Liver (tissue), 8 donors: ENCODE measurements at regions not wholly inside any gene's neighbourhood (a gene's known extent, or its start where the extent isn't known, plus 50 kb on each side); places are given as distances from the start of the nearest gene placed in this dataset.

Source experiments
- DNase-seq: peaks from one replicate; pipeline ENCODE4 v3.0.0-alpha.2; 2017; ENCODE audit warnings: low spot score
- H3K27ac ChIP-seq, 2 donors: one replicate each; pipeline ENCODE4 v1.7.0; 2013; ENCODE audit warnings: inconsistent platforms in 2 of 2, low read length in 2 of 2, control low read depth in 1 of 2, low read depth in 1 of 2, mild to moderate bottlenecking in 1 of 2
- H3K27me3 ChIP-seq, 4 donors: one replicate each; pipeline versions ENCODE4 v1.6.1 to v1.7.0; 2013; ENCODE audit warnings: low read length in 3 of 4, inconsistent platforms in 1 of 4, mild to moderate bottlenecking in 1 of 4, moderate library complexity in 1 of 4; ENCODE audit not compliant: control insufficient read depth in 4 of 4, insufficient read depth in 4 of 4
- H3K36me3 ChIP-seq, 4 donors: one replicate each; pipeline versions ENCODE4 v1.6.1 to v1.7.0; 2013; ENCODE audit warnings: low read length in 3 of 4, mild to moderate bottlenecking in 3 of 4, low read depth in 1 of 4, moderate library complexity in 1 of 4; ENCODE audit not compliant: control insufficient read depth in 4 of 4, insufficient read depth in 3 of 4
- H3K4me1 ChIP-seq, 4 donors: one replicate each; pipeline versions ENCODE4 v1.6.1 to v1.7.0; 2013; ENCODE audit warnings: low read length in 3 of 4, mild to moderate bottlenecking in 3 of 4, moderate library complexity in 1 of 4; ENCODE audit not compliant: control insufficient read depth in 4 of 4, insufficient read depth in 4 of 4
- H3K4me3 ChIP-seq, 3 donors: one replicate each; pipeline versions ENCODE4 v1.6.1 to v1.7.0; 2013; ENCODE audit warnings: low read length in 3 of 3, control low read depth in 1 of 3, low read depth in 1 of 3, mild to moderate bottlenecking in 1 of 3
- H3K9ac ChIP-seq, 2 donors: one replicate each; pipeline ENCODE4 v1.7.0; 2013; ENCODE audit warnings: low read length in 2 of 2, mild to moderate bottlenecking in 2 of 2, moderate library complexity in 2 of 2, control low read depth in 1 of 2, low read depth in 1 of 2
- H3K9me3 ChIP-seq, 4 donors: one replicate each; pipeline versions ENCODE4 v1.6.1 to v1.7.0; 2013; ENCODE audit warnings: low read length in 3 of 4; ENCODE audit not compliant: control insufficient read depth in 4 of 4
- ATF3 ChIP-seq: IDR thresholded peaks from 2 replicates; pipeline ENCODE4 v1.6.1; 2016; ENCODE audit warnings: antibody characterized with exemption
- CTCF ChIP-seq: fragments of 150-350 bp; IDR thresholded peaks from 2 replicates; pipeline ENCODE4 v1.5.1; 2017; ENCODE audit warnings: improper control_type of control experiment, low read depth, low read length; ENCODE audit not compliant: missing input control
- EGR1 ChIP-seq, 2 donors: IDR thresholded peaks; 2 replicates each; pipeline ENCODE4 v1.6.1; 2016 to 2018; ENCODE audit warnings: antibody characterized with exemption in 2 of 2, low read depth in 2 of 2
- FOXA1 ChIP-seq: IDR thresholded peaks from 2 replicates; pipeline ENCODE4 v1.6.1; 2016; ENCODE audit warnings: antibody characterized with exemption
- FOXA2 ChIP-seq: IDR thresholded peaks from 2 replicates; pipeline ENCODE4 v1.6.1; 2016; ENCODE audit warnings: antibody characterized with exemption
- GABPA ChIP-seq, 2 donors: IDR thresholded peaks in 1 of 2; conservative IDR thresholded peaks in 1 of 2; 2 replicates each; pipeline ENCODE4 v1.6.1; 2016; ENCODE audit warnings: antibody characterized with exemption in 2 of 2, mild to moderate bottlenecking in 1 of 2, moderate library complexity in 1 of 2
- HNF4A ChIP-seq, 2 donors: conservative IDR thresholded peaks; 2 replicates each; pipeline ENCODE4 v1.6.1; 2016; ENCODE audit warnings: antibody characterized with exemption in 2 of 2, mild to moderate bottlenecking in 2 of 2
- HNF4G ChIP-seq: IDR thresholded peaks from 2 replicates; pipeline ENCODE4 v1.6.1; 2016; ENCODE audit warnings: antibody characterized with exemption
- JUND ChIP-seq, 2 donors: IDR thresholded peaks; 2 replicates each; pipeline ENCODE4 v1.6.1; 2016; ENCODE audit warnings: antibody characterized with exemption in 2 of 2
- MAX ChIP-seq: IDR thresholded peaks from 2 replicates; pipeline ENCODE4 v1.6.1; 2016; ENCODE audit warnings: antibody characterized with exemption
- NR2F2 ChIP-seq: IDR thresholded peaks from 2 replicates; pipeline ENCODE4 v1.6.1; 2016; ENCODE audit warnings: antibody characterized with exemption
- RAD21 ChIP-seq, 2 donors: IDR thresholded peaks; 2 replicates each; pipeline ENCODE4 v1.6.1; 2016; ENCODE audit warnings: antibody characterized with exemption in 2 of 2, mild to moderate bottlenecking in 2 of 2
- REST ChIP-seq: IDR thresholded peaks from 2 replicates; pipeline ENCODE4 v1.6.1; 2016; ENCODE audit warnings: antibody characterized with exemption, mild to moderate bottlenecking
- RXRA ChIP-seq, 2 donors: IDR thresholded peaks; 2 replicates each; pipeline ENCODE4 v1.6.1; 2017 to 2018; ENCODE audit warnings: antibody characterized with exemption in 2 of 2, mild to moderate bottlenecking in 1 of 2
- SP1 ChIP-seq: IDR thresholded peaks from 2 replicates; pipeline ENCODE4 v1.6.1; 2018; ENCODE audit warnings: antibody characterized with exemption, mild to moderate bottlenecking
- ZBTB33 ChIP-seq: IDR thresholded peaks from 2 replicates; pipeline ENCODE4 v1.6.1; 2016; ENCODE audit warnings: antibody characterized with exemption
- WGBS: extraction: QIAGEN DNeasy Blood & Tissue Kit; methylation state at CpG from one replicate; pipeline ENCODE4 v1.1.7; 2013; 5-methylcytosine and 5-hydroxymethylcytosine counted together
- donor health status: healthy.
- donor health status: healthy.
- donor health status: healthy.
- donor health status: healthy.
- donor health status: healthy.

GRCh38 chr10:84829131-84829530 lies 500.7 kb downstream of the CCSER2 start (continued):
- TF ChIP-seq CTCF (no peak), SP1 (no peak)

GRCh38 chr10:84837041-84837812 lies 508.8 kb downstream of the CCSER2 start:
- WGBS, result 79% methylated on average over 3 of the region's 3 CpGs
- H3K9me3 ChIP-seq, result no peaks in the 10 kb centered on the region
- H3K9ac ChIP-seq, result no peak overlapping the region
- H3K4me1 ChIP-seq, result peaks cover 0 to 2% (median under 1%) of the 10 kb centered on the region in 4 donors
- H3K27ac ChIP-seq, result no peak overlapping the region
- DNase-seq, result no peak
- TF ChIP-seq REST (no peak), ZBTB33 (no peak), FOXA1 (no peak), EGR1 (IDR thresholded peaks at IDR 0.05; ENCODE audit: low read depth in 2 of 2) (no peak), HNF4G (no peak), MAX (no peak), NR2F2 (no peak), RXRA (IDR thresholded peaks at IDR 0.05) (no peak), HNF4A (conservative IDR thresholded peaks at IDR 0.05) (no peak), JUND (IDR thresholded peaks at IDR 0.05) (no peak), SP1 (no peak), RAD21 (IDR thresholded peaks at IDR 0.05) (no peak), FOXA2 (no peak), GABPA (IDR thresholded peaks at IDR 0.05 in 1 of 2, conservative IDR thresholded peaks at IDR 0.05 in 1 of 2) (no peak), CTCF (no peak), ATF3 (no peak)
- H3K27me3 ChIP-seq, result no peaks in the 10 kb centered on the region
- H3K4me3 ChIP-seq, result no peak overlapping the region
- no peaks in the 10 kb centered on the region for H3K36me3 ChIP-seq
